ENCODE measurements at regions not wholly inside any gene's neighbourhood (a gene's known extent, or its start where the extent isn't known, plus 50 kb on each side); places are given as distances from the start of the nearest gene placed in this dataset.

DNA sequence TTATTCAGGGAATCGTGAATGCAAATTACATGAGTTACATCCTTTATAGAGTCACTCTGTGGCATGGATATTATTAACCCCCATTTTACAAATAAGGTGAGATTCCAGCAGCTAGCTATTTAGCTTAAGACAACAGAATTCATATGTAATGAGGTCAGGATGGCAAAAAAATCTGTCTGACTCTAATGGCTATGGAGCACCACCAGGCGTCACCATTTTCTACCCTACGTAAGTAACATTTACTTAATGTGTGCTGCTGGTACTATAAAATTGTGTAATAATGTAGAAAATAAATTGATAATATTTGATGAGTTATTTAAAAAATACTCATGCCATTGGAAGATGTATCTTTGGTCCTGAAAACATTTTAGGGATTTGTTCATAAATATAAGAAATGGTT lies 2040.1 kb upstream of the LRRTM1 start:
- Histone ChIP-seq H3K9me2 (ENCODE audit: low read depth, low read length) (no peaks in the 10 kb centered on the region), H3K4me3 (ENCODE audit: low read depth, low read length, poor library complexity, severe bottlenecking) (no peak overlapping the region), H3K79me2 (ENCODE audit: insufficient read depth, low read length) (no peaks in the 10 kb centered on the region), H3F3A (ENCODE audit: insufficient read depth, low read length) (no peaks in the 10 kb centered on the region), H3K27ac (ENCODE audit: low read depth, low read length, poor library complexity, severe bottlenecking) (no peak overlapping the region), H3K27me3 (ENCODE audit: insufficient read depth, low read length) (no peaks in the 10 kb centered on the region), H3K9me3 (ENCODE audit: low read length) (no peaks in the 10 kb centered on the region), H2AFZ (ENCODE audit: low read length) (no peak overlapping the region), H3K9ac (ENCODE audit: low read length) (no peak overlapping the region), H3K4me1 (ENCODE audit: insufficient read depth, low read length, severe bottlenecking) (no peaks in the 10 kb centered on the region), H3K36me3 (ENCODE audit: insufficient read depth, low read length) (no peaks in the 10 kb centered on the region), H4K20me1 (ENCODE audit: insufficient read depth, low read length) (no peaks in the 10 kb centered on the region), H3K4me2 (ENCODE audit: low read length) (no peak overlapping the region)
- TF ChIP-seq EZH2 (IDR thresholded peaks at IDR 0.05; ENCODE audit: borderline replicate concordance, low read length) = no peak
- TF ChIP-seq, protein P1, sequence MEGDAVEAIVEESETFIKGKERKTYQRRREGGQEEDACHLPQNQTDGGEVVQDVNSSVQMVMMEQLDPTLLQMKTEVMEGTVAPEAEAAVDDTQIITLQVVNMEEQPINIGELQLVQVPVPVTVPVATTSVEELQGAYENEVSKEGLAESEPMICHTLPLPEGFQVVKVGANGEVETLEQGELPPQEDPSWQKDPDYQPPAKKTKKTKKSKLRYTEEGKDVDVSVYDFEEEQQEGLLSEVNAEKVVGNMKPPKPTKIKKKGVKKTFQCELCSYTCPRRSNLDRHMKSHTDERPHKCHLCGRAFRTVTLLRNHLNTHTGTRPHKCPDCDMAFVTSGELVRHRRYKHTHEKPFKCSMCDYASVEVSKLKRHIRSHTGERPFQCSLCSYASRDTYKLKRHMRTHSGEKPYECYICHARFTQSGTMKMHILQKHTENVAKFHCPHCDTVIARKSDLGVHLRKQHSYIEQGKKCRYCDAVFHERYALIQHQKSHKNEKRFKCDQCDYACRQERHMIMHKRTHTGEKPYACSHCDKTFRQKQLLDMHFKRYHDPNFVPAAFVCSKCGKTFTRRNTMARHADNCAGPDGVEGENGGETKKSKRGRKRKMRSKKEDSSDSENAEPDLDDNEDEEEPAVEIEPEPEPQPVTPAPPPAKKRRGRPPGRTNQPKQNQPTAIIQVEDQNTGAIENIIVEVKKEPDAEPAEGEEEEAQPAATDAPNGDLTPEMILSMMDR (IDR thresholded peaks at IDR 0.05; ENCODE audit: low read length) = no peak

DNA sequence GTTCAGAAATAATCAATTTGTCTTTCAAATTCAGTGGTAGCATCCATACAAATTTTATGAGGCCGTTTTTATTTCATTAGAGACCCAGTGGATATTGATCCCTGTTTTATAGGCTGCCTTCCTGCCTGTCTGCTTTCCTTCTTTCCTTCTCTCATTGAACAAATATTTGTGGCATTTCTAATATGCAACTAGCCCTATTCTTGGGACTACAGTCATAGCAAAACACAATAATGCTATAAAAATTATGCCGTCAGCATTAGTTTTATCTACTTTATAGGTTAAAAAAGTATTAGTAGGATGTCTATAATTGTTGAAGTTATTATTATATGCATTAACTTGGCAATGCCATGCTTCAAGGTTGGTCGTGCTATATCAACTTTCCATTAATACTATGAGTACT lies 2037.8 kb upstream of the LRRTM1 start:
- Histone ChIP-seq H3K4me1 (ENCODE audit: insufficient read depth, low read length, severe bottlenecking) (no peaks in the 10 kb centered on the region), H3K4me2 (ENCODE audit: low read length) (no peak overlapping the region), H3K79me2 (ENCODE audit: insufficient read depth, low read length) (no peaks in the 10 kb centered on the region), H2AFZ (ENCODE audit: low read length) (no peak overlapping the region), H3K9ac (ENCODE audit: low read length) (no peak overlapping the region), H3F3A (ENCODE audit: insufficient read depth, low read length) (no peaks in the 10 kb centered on the region), H3K4me3 (ENCODE audit: low read depth, low read length, poor library complexity, severe bottlenecking) (no peak overlapping the region), H3K27ac (ENCODE audit: low read depth, low read length, poor library complexity, severe bottlenecking) (no peak overlapping the region), H3K36me3 (ENCODE audit: insufficient read depth, low read length) (no peaks in the 10 kb centered on the region), H4K20me1 (ENCODE audit: insufficient read depth, low read length) (no peaks in the 10 kb centered on the region), H3K9me2 (ENCODE audit: low read depth, low read length) (no peaks in the 10 kb centered on the region), H3K9me3 (ENCODE audit: low read length) (no peaks in the 10 kb centered on the region), H3K27me3 (ENCODE audit: insufficient read depth, low read length) (no peaks in the 10 kb centered on the region)
- TF ChIP-seq, protein P1 (IDR thresholded peaks at IDR 0.05; ENCODE audit: low read length) = no peak
- TF ChIP-seq EZH2 (IDR thresholded peaks at IDR 0.05; ENCODE audit: borderline replicate concordance, low read length) = no peak

DNA sequence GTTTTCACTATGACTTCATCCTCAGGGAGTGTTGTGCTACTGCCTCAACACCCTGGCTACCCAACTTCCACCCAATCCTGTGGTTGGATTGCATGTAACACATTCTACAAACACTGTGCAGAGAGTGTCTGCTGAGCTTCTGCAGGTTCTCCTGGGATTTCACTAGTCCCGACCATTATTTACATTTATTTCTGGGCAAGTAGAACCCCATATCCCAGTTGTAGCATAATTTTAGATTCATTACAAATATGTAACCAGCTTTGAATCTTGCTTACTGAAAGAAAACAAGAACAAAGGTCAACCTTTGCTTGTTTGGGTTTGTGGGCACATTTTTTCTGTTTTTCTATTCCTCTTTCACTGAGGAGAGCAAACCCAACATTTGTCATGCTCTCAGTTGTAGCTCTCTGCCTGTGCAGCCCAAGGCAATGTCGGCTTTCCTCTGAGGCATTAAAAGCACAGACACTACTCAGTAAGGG lies 2036.1 kb upstream of the LRRTM1 start:
- Histone ChIP-seq H3K4me2 (ENCODE audit: low read length) (no peak overlapping the region), H3K36me3 (ENCODE audit: insufficient read depth, low read length) (no peaks in the 10 kb centered on the region), H3K27me3 (ENCODE audit: insufficient read depth, low read length) (no peaks in the 10 kb centered on the region), H3K4me1 (ENCODE audit: insufficient read depth, low read length, severe bottlenecking) (no peaks in the 10 kb centered on the region), H3K79me2 (ENCODE audit: insufficient read depth, low read length) (no peaks in the 10 kb centered on the region), H3K9me3 (ENCODE audit: low read length) (no peaks in the 10 kb centered on the region), H3F3A (ENCODE audit: insufficient read depth, low read length) (no peaks in the 10 kb centered on the region), H3K27ac (ENCODE audit: low read depth, low read length, poor library complexity, severe bottlenecking) (no peak overlapping the region), H3K9ac (ENCODE audit: low read length) (no peak overlapping the region), H3K9me2 (ENCODE audit: low read depth, low read length) (no peaks in the 10 kb centered on the region), H2AFZ (ENCODE audit: low read length) (no peak overlapping the region), H3K4me3 (ENCODE audit: low read depth, low read length, poor library complexity, severe bottlenecking) (no peak overlapping the region), H4K20me1 (ENCODE audit: insufficient read depth, low read length) (no peaks in the 10 kb centered on the region)
- TF ChIP-seq EZH2 (IDR thresholded peaks at IDR 0.05; ENCODE audit: borderline replicate concordance, low read length) = no peak
- TF ChIP-seq, protein P1 (IDR thresholded peaks at IDR 0.05; ENCODE audit: low read length) = no peak
